Heart right ventricle (tissue), 16 donors: ENCODE measurements at regions not wholly inside any gene's neighbourhood (a gene's known extent, or its start where the extent isn't known, plus 50 kb on each side); places are given as distances from the start of the nearest gene placed in this dataset.

ENCODE experiments used
- ATAC-seq, 8 donors: fragments of 200-7000 bp; cut with Tn5 transposase; one replicate each; pipeline ENCODE4 v1.9.1; 2020; ENCODE audit warnings: mild to moderate bottlenecking in 8 of 8, moderate library complexity in 8 of 8, moderate number of reproducible peaks in 1 of 8
- DNase-seq, 2 donors: peaks; one replicate each; pipeline ENCODE4 v3.0.0-alpha.2; 2020
- H3K27ac ChIP-seq, 10 donors: fragments of 200-600 bp; sonication (generic) in 2 of 10; one replicate each; pipeline versions ENCODE4 v1.5.0 to v1.8.0; 2020 to 2022; ENCODE audit warnings: mild to moderate bottlenecking in 3 of 10
- H3K27me3 ChIP-seq, 7 donors: fragments of 200-600 bp; one replicate each; pipeline ENCODE4 v1.8.0; 2021 to 2022; ENCODE audit warnings: mild to moderate bottlenecking in 2 of 7
- H3K36me3 ChIP-seq, 9 donors: fragments of 200-600 bp; sonication (generic) in 1 of 9; one replicate each; pipeline versions ENCODE4 v1.5.0 to v1.8.0; 2020 to 2022; ENCODE audit warnings: mild to moderate bottlenecking in 2 of 9
- H3K4me1 ChIP-seq, 9 donors: fragments of 200-600 bp; sonication (generic) in 1 of 9; one replicate each; pipeline versions ENCODE4 v1.5.0 to v1.8.0; 2020 to 2022; ENCODE audit warnings: mild to moderate bottlenecking in 4 of 9
- H3K4me3 ChIP-seq, 10 donors: fragments of 200-600 bp; sonication (generic) in 2 of 10; one replicate each; pipeline versions ENCODE4 v1.5.0 to v1.8.0; 2020 to 2022; ENCODE audit warnings: mild to moderate bottlenecking in 7 of 10, moderate library complexity in 2 of 10
- H3K9me3 ChIP-seq, 11 donors: fragments of 200-600 bp in 10 of 11; sonication (generic) in 2 of 11; one replicate each; pipeline versions ENCODE4 v1.5.0 to v1.8.0; 2013 to 2022; ENCODE audit warnings: mild to moderate bottlenecking in 2 of 11, control low read depth in 1 of 11, moderate library complexity in 1 of 11
- CTCF ChIP-seq, 9 donors: fragments of 200-600 bp; sonication (generic) in 2 of 9; IDR thresholded peaks; one replicate each; pipeline versions ENCODE4 v1.5.0 to v1.8.0; 2021 to 2022; ENCODE audit warnings: antibody characterized with exemption in 9 of 9, mild to moderate bottlenecking in 5 of 9, moderate library complexity in 1 of 9
- WGBS, 2 donors: extraction: QIAGEN DNeasy Blood & Tissue Kit; methylation state at CpG; one replicate each; pipeline ENCODE4 v1.1.7; 2013; ENCODE audit warnings: inconsistent platforms in 1 of 2; 5-methylcytosine and 5-hydroxymethylcytosine counted together
- intact Hi-C, 10 donors: fragments of 100-400 bp; cut with DNase I; formaldehyde crosslinking; loops; one replicate each; pipeline versions ENCODE4 v1.11.1 to v1.14.2; 2022
- donor health status: Arrhythmogenic right ventricular cardiomyopathy.
- donor health status: ischemic (EF 13 %, LVEDD 7.1; RV severe dilation, severe dysfunction).
- donor health status: healthy with polysubstance abuse.
- donor health status: DM: no; HTN: yes; CAD: no.
- donor health status: DM: no; HTN: no; CAD: no.
- donor health status: ischemic (EF 25% LVEDD 6.9; RV normal size, moderate dysfunction).
- donor health status: ischemic (EF 25% LVEDD 5.7; RV mildly dilated, moderate dysfunction).
- donor health status: healthy.
- donor health status: DM: yes; HTN: yes; CAD: no.
- donor health status: Ischemic cardiomyopathy.
- donor health status: ischemic (EF 35%, LVEDD 5.7; RV mildly dilated, moderate dysfunction).
- donor health status: nonischemic (EF 11% LVEDD 7.7; RV severe dilation, severe dysfunction).
- donor health status: DM: yes; HTN: yes; CAD: no.
- donor health status: PGD.
- donor health status: ischemic (EF 29% LVEDD 5.4; RV normal size, mild dysfunction).
- donor health status: nonischemic (EF 23%, LVEDD 6.1; RV moderate dilation, normal function).

GRCh38 chr6:115370202-115370601, 690.5 kb downstream of the FRK start:
- intact Hi-C loops, result no loop called here
- TF ChIP-seq CTCF (IDR thresholded peaks at IDR 0.05), result no peak
- no peak overlapping the region for H3K4me3 ChIP-seq
- no peaks in the 10 kb centered on the region for H3K4me1 ChIP-seq
- no peaks in the 10 kb centered on the region for H3K36me3 ChIP-seq
- no peak for ATAC-seq
- H3K9me3 ChIP-seq, result peaks cover 0 to 19% (median 0%) of the 10 kb centered on the region in 11 donors
- H3K27me3 ChIP-seq, result no peaks in the 10 kb centered on the region
- H3K27ac ChIP-seq, result no peak overlapping the region
- WGBS, 2 donors, result 55 to 71% methylated on average over 2 of the region's 2 CpGs
- no peak for DNase-seq

- no peak for TF ChIP-seq CTCF (IDR thresholded peaks at IDR 0.05)
- DNase-seq, result no peak
- intact Hi-C loops, result no loop called here
- no peak overlapping the region for H3K4me3 ChIP-seq
- WGBS, 2 donors, result 56 to 61% methylated on average over 4 of the region's 4 CpGs
- ATAC-seq, result no peak
- H3K27me3 ChIP-seq, result no peaks in the 10 kb centered on the region
- no peaks in the 10 kb centered on the region for H3K4me1 ChIP-seq
- H3K9me3 ChIP-seq, result peaks cover 0 to 23% (median 0%) of the 10 kb centered on the region in 11 donors
- H3K27ac ChIP-seq, result no peak overlapping the region
- no peaks in the 10 kb centered on the region for H3K36me3 ChIP-seq
These were observed 694.9 kb downstream of the FRK start for GRCh38 chr6:115365783-115366182.

GRCh38 chr6:115363379-115363778, 697.3 kb downstream of the FRK start:
- ATAC-seq, result no peak
- Histone ChIP-seq H3K4me3 (no peak overlapping the region), H3K4me1 (no peaks in the 10 kb centered on the region), H3K27ac (no peak overlapping the region), H3K36me3 (no peaks in the 10 kb centered on the region), H3K27me3 (no peaks in the 10 kb centered on the region), H3K9me3 (peaks cover 0 to 23% (median 0%) of the 10 kb centered on the region in 11 donors)
- intact Hi-C loops, result no loop called here
- DNase-seq, result no peak
- WGBS, 2 donors, result 84 to 89% methylated on average over 4 of the region's 4 CpGs
- TF ChIP-seq CTCF (IDR thresholded peaks at IDR 0.05), result no peak

GRCh38 chr6:115362234-115362633, 698.5 kb downstream of the FRK start:
- 76 to 83% methylated on average over 1 of the region's 1 CpG for WGBS, 2 donors
- Histone ChIP-seq H3K27ac (no peak overlapping the region), H3K27me3 (no peaks in the 10 kb centered on the region), H3K36me3 (no peaks in the 10 kb centered on the region), H3K4me1 (no peaks in the 10 kb centered on the region), H3K4me3 (no peak overlapping the region), H3K9me3 (peaks cover 0 to 21% (median 0%) of the 10 kb centered on the region in 11 donors)
- no peak for ATAC-seq
- no peak for TF ChIP-seq CTCF (IDR thresholded peaks at IDR 0.05)
- DNase-seq, result no peak
- intact Hi-C loops, result no loop called here
